Ishikawa (cell line): ENCODE measurements at regions not wholly inside any gene's neighbourhood (a gene's known extent, or its start where the extent isn't known, plus 50 kb on each side); places are given as distances from the start of the nearest gene placed in this dataset.

Experiments
- CEBPB ChIP-seq: IDR thresholded peaks from 2 replicates; pipeline ENCODE4 v1.6.1; 2012
- CREB1 ChIP-seq: IDR thresholded peaks from 2 replicates; pipeline ENCODE4 v1.6.1; 2012; ENCODE audit warnings: low read depth
- EP300 ChIP-seq: IDR thresholded peaks from 2 replicates; pipeline ENCODE4 v1.6.1; 2012; ENCODE audit warnings: borderline replicate concordance
- FOXM1 ChIP-seq: IDR thresholded peaks from 2 replicates; pipeline ENCODE4 v1.6.1; 2012; ENCODE audit warnings: low read depth, borderline replicate concordance
- TAF1 ChIP-seq: IDR thresholded peaks from 2 replicates; pipeline ENCODE4 v1.6.1; 2012; ENCODE audit warnings: low read depth, mild to moderate bottlenecking
- YY1 ChIP-seq: IDR thresholded peaks from 2 replicates; pipeline ENCODE4 v1.6.1; 2012; ENCODE audit warnings: low read depth
- TF ChIP-seq, protein P1 (sequence below): IDR thresholded peaks from 2 replicates; pipeline ENCODE4 v1.6.1; 2012; ENCODE audit warnings: low read depth, mild to moderate bottlenecking
- TF ChIP-seq, protein P2 (sequence below): IDR thresholded peaks from 2 replicates; pipeline ENCODE4 v1.6.1; 2012
- TF ChIP-seq, protein P3 (sequence below): IDR thresholded peaks from 2 replicates; pipeline ENCODE4 v1.6.1; 2012

DNA sequence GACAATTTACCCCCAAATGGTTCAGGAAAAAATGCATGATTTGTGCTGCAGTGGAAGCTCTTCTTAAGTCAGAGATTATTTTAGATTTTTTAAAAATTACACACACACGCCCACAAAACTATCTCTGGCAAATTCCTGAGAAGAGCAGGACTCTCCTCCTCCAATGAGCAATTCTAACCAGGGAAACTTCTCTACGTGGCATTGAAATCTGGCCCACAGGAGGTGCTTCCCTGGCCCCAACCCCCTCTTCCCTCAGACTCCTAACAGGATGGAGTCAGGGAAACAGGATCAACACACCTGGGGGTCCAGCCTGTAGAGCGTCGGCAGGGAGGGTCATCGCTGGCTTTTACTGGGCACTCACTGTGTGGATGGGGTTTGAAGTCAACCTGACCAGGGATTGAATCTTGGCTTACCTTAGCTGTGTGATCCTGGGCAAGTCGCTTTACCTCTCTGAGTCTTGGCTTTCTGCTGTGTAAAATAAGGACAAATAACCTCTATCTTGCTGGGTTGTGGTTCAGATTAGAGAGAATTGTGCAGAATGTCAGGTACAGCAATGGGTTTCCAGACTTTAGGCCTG lies 65.4 kb upstream of the ASAP2 start:
- TF ChIP-seq, protein P1, sequence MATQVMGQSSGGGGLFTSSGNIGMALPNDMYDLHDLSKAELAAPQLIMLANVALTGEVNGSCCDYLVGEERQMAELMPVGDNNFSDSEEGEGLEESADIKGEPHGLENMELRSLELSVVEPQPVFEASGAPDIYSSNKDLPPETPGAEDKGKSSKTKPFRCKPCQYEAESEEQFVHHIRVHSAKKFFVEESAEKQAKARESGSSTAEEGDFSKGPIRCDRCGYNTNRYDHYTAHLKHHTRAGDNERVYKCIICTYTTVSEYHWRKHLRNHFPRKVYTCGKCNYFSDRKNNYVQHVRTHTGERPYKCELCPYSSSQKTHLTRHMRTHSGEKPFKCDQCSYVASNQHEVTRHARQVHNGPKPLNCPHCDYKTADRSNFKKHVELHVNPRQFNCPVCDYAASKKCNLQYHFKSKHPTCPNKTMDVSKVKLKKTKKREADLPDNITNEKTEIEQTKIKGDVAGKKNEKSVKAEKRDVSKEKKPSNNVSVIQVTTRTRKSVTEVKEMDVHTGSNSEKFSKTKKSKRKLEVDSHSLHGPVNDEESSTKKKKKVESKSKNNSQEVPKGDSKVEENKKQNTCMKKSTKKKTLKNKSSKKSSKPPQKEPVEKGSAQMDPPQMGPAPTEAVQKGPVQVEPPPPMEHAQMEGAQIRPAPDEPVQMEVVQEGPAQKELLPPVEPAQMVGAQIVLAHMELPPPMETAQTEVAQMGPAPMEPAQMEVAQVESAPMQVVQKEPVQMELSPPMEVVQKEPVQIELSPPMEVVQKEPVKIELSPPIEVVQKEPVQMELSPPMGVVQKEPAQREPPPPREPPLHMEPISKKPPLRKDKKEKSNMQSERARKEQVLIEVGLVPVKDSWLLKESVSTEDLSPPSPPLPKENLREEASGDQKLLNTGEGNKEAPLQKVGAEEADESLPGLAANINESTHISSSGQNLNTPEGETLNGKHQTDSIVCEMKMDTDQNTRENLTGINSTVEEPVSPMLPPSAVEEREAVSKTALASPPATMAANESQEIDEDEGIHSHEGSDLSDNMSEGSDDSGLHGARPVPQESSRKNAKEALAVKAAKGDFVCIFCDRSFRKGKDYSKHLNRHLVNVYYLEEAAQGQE, result no peak
- no peak for TF ChIP-seq CREB1
- TF ChIP-seq, protein P2, sequence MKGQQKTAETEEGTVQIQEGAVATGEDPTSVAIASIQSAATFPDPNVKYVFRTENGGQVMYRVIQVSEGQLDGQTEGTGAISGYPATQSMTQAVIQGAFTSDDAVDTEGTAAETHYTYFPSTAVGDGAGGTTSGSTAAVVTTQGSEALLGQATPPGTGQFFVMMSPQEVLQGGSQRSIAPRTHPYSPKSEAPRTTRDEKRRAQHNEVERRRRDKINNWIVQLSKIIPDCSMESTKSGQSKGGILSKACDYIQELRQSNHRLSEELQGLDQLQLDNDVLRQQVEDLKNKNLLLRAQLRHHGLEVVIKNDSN, result no peak
- no peak for TF ChIP-seq EP300
- no peak for TF ChIP-seq TAF1
- no peak for TF ChIP-seq FOXM1
- no peak for TF ChIP-seq YY1
- TF ChIP-seq, protein P3, sequence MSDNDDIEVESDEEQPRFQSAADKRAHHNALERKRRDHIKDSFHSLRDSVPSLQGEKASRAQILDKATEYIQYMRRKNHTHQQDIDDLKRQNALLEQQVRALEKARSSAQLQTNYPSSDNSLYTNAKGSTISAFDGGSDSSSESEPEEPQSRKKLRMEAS, result no peak
- TF ChIP-seq CEBPB, result no peak
